HEK293T (cell line): ENCODE measurements at regions not wholly inside any gene's neighbourhood (a gene's known extent, or its start where the extent isn't known, plus 50 kb on each side); places are given as distances from the start of the nearest gene placed in this dataset.

ENCODE experiments used
- ELF4 ChIP-seq: fragments of 450-650 bp; IDR thresholded peaks from 2 replicates; pipeline ENCODE4 v1.6.1; 2017; ENCODE audit warnings: antibody characterized with exemption
- FOXA1 ChIP-seq: fragments of 450-650 bp; IDR thresholded peaks from 2 replicates; pipeline ENCODE4 v1.6.1; 2016; ENCODE audit warnings: mild to moderate bottlenecking
- FOXK2 ChIP-seq: fragments of 450-650 bp; IDR thresholded peaks from 2 replicates; pipeline ENCODE4 v1.6.1; 2016; ENCODE audit warnings: mild to moderate bottlenecking
- FOXM1 ChIP-seq: fragments of 450-650 bp; IDR thresholded peaks from 2 replicates; pipeline ENCODE4 v1.6.1; 2017; ENCODE audit warnings: mild to moderate bottlenecking, borderline replicate concordance
- NFRKB ChIP-seq: fragments of 450-650 bp; IDR thresholded peaks from 2 replicates; pipeline ENCODE4 v1.6.1; 2016; ENCODE audit warnings: mild to moderate bottlenecking, moderate library complexity
- SP1 ChIP-seq: fragments of 450-650 bp; IDR thresholded peaks from 2 replicates; pipeline ENCODE4 v1.6.1; 2017
- SUZ12 ChIP-seq: fragments of 450-650 bp; IDR thresholded peaks from 2 replicates; pipeline ENCODE4 v1.6.1; 2016; ENCODE audit warnings: mild to moderate bottlenecking
- ZNF384 ChIP-seq: fragments of 450-650 bp; IDR thresholded peaks from 2 replicates; pipeline ENCODE4 v1.6.1; 2016
- TF ChIP-seq, protein P1 (sequence below): fragments of 450-650 bp; IDR thresholded peaks from 2 replicates; pipeline ENCODE4 v1.6.1; 2016

DNA sequence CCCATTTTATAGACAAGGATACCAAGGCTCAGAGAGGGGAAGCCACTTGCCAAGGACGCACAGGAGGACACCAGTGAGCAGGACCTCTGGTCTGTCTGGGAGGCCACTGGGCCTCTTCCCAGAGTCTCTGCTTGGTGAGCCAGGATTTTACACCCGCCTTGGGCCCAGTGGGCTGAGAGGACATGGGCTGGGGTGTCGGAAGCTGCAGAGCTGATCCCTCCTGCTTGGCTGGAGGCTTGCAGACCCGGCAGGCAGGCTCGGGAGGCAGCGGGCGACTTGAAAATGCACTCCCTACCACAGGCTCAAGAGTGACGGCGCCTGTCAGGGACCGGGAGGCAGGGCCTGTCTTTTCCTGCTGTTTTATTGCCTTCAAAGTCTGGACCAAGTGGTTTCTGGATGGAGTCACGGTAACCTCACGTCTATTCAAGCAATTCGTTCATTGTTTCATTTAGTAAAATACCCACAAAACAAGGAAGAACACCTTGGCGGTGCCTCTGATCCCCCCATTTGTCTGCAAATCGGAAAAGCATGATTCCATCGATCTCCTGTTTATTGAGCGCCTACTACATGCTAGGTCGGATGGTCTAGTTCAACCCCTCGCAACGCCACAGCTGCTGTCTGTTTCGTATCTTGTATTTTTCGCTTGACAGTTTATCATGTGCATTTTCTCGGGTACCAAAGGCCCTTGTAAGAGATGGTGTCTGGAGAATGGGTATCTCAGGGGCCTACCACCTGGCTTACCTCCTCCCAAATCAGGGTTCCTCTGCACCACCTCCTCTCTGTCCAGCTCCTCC lies 108.1 kb upstream of the IER5L start:
- no peak for TF ChIP-seq SP1
- no peak for TF ChIP-seq ZNF384
- no peak for TF ChIP-seq FOXM1
- TF ChIP-seq FOXA1 = no peak
- no peak for TF ChIP-seq FOXK2
- no peak for TF ChIP-seq ELF4
- no peak for TF ChIP-seq SUZ12
- TF ChIP-seq NFRKB = no peak
- TF ChIP-seq, protein P1, sequence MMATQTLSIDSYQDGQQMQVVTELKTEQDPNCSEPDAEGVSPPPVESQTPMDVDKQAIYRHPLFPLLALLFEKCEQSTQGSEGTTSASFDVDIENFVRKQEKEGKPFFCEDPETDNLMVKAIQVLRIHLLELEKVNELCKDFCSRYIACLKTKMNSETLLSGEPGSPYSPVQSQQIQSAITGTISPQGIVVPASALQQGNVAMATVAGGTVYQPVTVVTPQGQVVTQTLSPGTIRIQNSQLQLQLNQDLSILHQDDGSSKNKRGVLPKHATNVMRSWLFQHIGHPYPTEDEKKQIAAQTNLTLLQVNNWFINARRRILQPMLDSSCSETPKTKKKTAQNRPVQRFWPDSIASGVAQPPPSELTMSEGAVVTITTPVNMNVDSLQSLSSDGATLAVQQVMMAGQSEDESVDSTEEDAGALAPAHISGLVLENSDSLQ = peak; percentile 56
